Mesothelial cell of epicardium (in vitro differentiated cells): ENCODE measurements at regions not wholly inside any gene's neighbourhood (a gene's known extent, or its start where the extent isn't known, plus 50 kb on each side); places are given as distances from the start of the nearest gene placed in this dataset.

Experiments used
- DNase-seq, 2 experiments: peaks; one replicate each; pipeline ENCODE4 v3.0.0; 2021; ENCODE audit warnings: low spot score in 2 of 2; ENCODE audit not compliant: unreplicated experiment in 2 of 2
- H3K27ac Mint-ChIP-seq: 2 replicates; pipeline ENCODE4 v1.8.0; 2021; ENCODE audit warnings: mixed read lengths
- H3K27me3 Mint-ChIP-seq: 2 replicates; pipeline ENCODE4 v1.8.0; 2021; ENCODE audit warnings: low read depth, mixed read lengths
- H3K36me3 Mint-ChIP-seq: 2 replicates; pipeline ENCODE4 v1.8.0; 2021; ENCODE audit warnings: mixed read lengths
- H3K4me1 Mint-ChIP-seq: 2 replicates; pipeline ENCODE4 v1.8.0; 2021; ENCODE audit warnings: mixed read lengths
- H3K4me3 Mint-ChIP-seq: 2 replicates; pipeline ENCODE4 v1.8.0; 2021; ENCODE audit warnings: mild to moderate bottlenecking, moderate library complexity, mixed read lengths
- H3K9me3 Mint-ChIP-seq: 2 replicates; pipeline ENCODE4 v1.8.0; 2021; ENCODE audit warnings: mixed read lengths
- CTCF ChIP-seq: fragments of 200-600 bp; sonication (generic); IDR thresholded peaks from one replicate; pipeline ENCODE4 v1.5.0; 2021; ENCODE audit warnings: antibody characterized with exemption; ENCODE audit not compliant: unreplicated experiment

GRCh38 chr9:81079055-81079454 is 610.3 kb downstream of the TLE1 start:
- no peaks in the 10 kb centered on the region for H3K27me3 Mint-ChIP-seq

GRCh38 chr9:81078555-81078954 is 610.8 kb downstream of the TLE1 start:
- no peak overlapping the region for H3K4me3 Mint-ChIP-seq
- H3K36me3 Mint-ChIP-seq = no peaks in the 10 kb centered on the region
- H3K27me3 Mint-ChIP-seq = no peaks in the 10 kb centered on the region
- H3K4me1 Mint-ChIP-seq = peaks cover 30% of the 10 kb centered on the region
- no peak for DNase-seq
- no peak for TF ChIP-seq CTCF
- peaks cover 7% of the 10 kb centered on the region for H3K9me3 Mint-ChIP-seq
- no peak overlapping the region for H3K27ac Mint-ChIP-seq

More at GRCh38 chr9:81079055-81079454, 610.3 kb downstream of the TLE1 start:
- H3K4me3 Mint-ChIP-seq = no peak overlapping the region
- DNase-seq = no peak
- H3K36me3 Mint-ChIP-seq = no peaks in the 10 kb centered on the region
- no peak overlapping the region for H3K27ac Mint-ChIP-seq
- H3K4me1 Mint-ChIP-seq = peaks cover 30% of the 10 kb centered on the region
- no peak for TF ChIP-seq CTCF
- peaks cover 7% of the 10 kb centered on the region for H3K9me3 Mint-ChIP-seq

GRCh38 chr9:81077572-81077971 is 611.8 kb downstream of the TLE1 start:
- H3K4me1 Mint-ChIP-seq = peaks cover 22% of the 10 kb centered on the region
- no peak overlapping the region for H3K27ac Mint-ChIP-seq
- DNase-seq = no peak
- H3K36me3 Mint-ChIP-seq = no peaks in the 10 kb centered on the region
- H3K4me3 Mint-ChIP-seq = no peak overlapping the region
- no peak for TF ChIP-seq CTCF
- H3K27me3 Mint-ChIP-seq = no peaks in the 10 kb centered on the region
- peaks cover 7% of the 10 kb centered on the region for H3K9me3 Mint-ChIP-seq

GRCh38 chr9:81076131-81076530 is 613.2 kb downstream of the TLE1 start:
- DNase-seq = no peak
- Mint-ChIP-seq H3K27ac (no peak overlapping the region), H3K36me3 (no peaks in the 10 kb centered on the region), H3K4me1 (peaks cover 24% of the 10 kb centered on the region), H3K4me3 (no peak overlapping the region), H3K27me3 (no peaks in the 10 kb centered on the region), H3K9me3 (peaks cover 4% of the 10 kb centered on the region)
- no peak for TF ChIP-seq CTCF

- Mint-ChIP-seq H3K4me1 (peaks cover 24% of the 10 kb centered on the region), H3K9me3 (no peaks in the 10 kb centered on the region), H3K4me3 (no peak overlapping the region), H3K27me3 (no peaks in the 10 kb centered on the region), H3K36me3 (no peaks in the 10 kb centered on the region), H3K27ac (no peak overlapping the region)
- DNase-seq = no peak
- TF ChIP-seq CTCF = no peak
These were observed 615.1 kb downstream of the TLE1 start for GRCh38 chr9:81074221-81074620.

- H3K27me3 Mint-ChIP-seq = no peaks in the 10 kb centered on the region
- DNase-seq = no peak
- no peak overlapping the region for H3K27ac Mint-ChIP-seq
- H3K4me1 Mint-ChIP-seq = peaks cover 24% of the 10 kb centered on the region
- H3K9me3 Mint-ChIP-seq = no peaks in the 10 kb centered on the region
- no peaks in the 10 kb centered on the region for H3K36me3 Mint-ChIP-seq
- no peak overlapping the region for H3K4me3 Mint-ChIP-seq
- no peak for TF ChIP-seq CTCF
These were observed 615.5 kb downstream of the TLE1 start for GRCh38 chr9:81073821-81074220.
